ENCODE measurements at regions not wholly inside any gene's neighbourhood (a gene's known extent, or its start where the extent isn't known, plus 50 kb on each side); places are given as distances from the start of the nearest gene placed in this dataset.

DNA sequence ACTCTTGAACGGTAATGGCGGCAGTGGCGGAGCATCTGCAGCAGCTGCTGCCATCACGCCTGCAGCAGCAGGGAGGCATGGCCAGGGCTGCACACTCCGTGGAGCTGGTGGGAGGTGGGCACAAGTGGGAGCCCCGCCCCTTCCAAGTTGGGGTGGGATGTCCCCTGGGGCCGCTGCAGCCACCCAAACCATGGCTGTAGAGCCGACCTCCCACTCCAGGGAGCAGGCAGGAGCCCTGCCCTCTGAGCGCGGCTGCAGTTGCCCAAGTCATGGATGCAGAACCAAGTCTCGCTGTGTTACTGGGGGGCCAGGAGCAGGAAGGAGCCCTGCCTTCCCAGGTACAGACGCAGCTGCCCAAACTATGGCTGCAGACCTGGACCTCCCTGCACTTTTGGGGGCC, 215.3 kb upstream of the VLDLR start:
- no peak overlapping the region for H2AFZ ChIP-seq (ENCODE audit: low read depth, low read length)
- no peak for TF ChIP-seq EZH2phosphoT487 (IDR thresholded peaks at IDR 0.05; ENCODE audit: low read depth)
- TF ChIP-seq, protein P1, sequence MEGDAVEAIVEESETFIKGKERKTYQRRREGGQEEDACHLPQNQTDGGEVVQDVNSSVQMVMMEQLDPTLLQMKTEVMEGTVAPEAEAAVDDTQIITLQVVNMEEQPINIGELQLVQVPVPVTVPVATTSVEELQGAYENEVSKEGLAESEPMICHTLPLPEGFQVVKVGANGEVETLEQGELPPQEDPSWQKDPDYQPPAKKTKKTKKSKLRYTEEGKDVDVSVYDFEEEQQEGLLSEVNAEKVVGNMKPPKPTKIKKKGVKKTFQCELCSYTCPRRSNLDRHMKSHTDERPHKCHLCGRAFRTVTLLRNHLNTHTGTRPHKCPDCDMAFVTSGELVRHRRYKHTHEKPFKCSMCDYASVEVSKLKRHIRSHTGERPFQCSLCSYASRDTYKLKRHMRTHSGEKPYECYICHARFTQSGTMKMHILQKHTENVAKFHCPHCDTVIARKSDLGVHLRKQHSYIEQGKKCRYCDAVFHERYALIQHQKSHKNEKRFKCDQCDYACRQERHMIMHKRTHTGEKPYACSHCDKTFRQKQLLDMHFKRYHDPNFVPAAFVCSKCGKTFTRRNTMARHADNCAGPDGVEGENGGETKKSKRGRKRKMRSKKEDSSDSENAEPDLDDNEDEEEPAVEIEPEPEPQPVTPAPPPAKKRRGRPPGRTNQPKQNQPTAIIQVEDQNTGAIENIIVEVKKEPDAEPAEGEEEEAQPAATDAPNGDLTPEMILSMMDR (IDR thresholded peaks at IDR 0.05; ENCODE audit: low read depth, low read length), result no peak
- H3K79me2 ChIP-seq (ENCODE audit: low read length), result no peaks in the 10 kb centered on the region

DNA sequence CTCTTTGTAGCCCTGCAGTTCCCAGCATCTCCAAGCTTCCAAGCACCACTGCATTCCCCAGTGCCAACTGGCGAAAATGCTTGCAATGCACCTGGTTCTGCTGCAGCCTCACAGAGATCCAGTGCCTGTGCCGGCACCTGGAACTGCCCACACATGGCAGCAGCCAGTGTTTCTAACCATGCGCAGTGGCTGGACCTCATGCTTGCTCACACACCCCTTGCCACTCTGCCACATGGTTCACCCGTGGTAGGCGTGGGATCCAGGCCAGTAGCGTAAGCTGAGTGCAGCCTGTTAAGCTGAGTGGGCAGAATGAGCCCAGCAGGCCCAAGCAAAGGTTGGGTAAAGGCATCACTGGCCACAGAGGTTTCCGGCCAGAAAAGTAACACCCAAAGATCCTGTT, 214.1 kb upstream of the VLDLR start:
- H3K27ac ChIP-seq (ENCODE audit: low read length), result no peak overlapping the region
- no peaks in the 10 kb centered on the region for H3K4me1 ChIP-seq (ENCODE audit: low read length)
- TF ChIP-seq, protein P1 (IDR thresholded peaks at IDR 0.05; ENCODE audit: low read depth, low read length), result no peak
- no peak for TF ChIP-seq EZH2phosphoT487 (IDR thresholded peaks at IDR 0.05; ENCODE audit: low read depth)
- no peaks in the 10 kb centered on the region for H4K20me1 ChIP-seq (ENCODE audit: insufficient read depth, low read length)
- no peaks in the 10 kb centered on the region for H3K36me3 ChIP-seq (replicated peaks; ENCODE audit: low read depth, low read length)
- H2AFZ ChIP-seq (ENCODE audit: low read depth, low read length), result no peak overlapping the region
- H3K27me3 ChIP-seq (ENCODE audit: low read depth, low read length), result no peaks in the 10 kb centered on the region
- H3K4me2 ChIP-seq (ENCODE audit: low read length), result no peak overlapping the region
- no peak overlapping the region for H3K4me3 ChIP-seq (ENCODE audit: low read length)
- peaks cover 11% of the 10 kb centered on the region; the same call in 1 of the 2 replicates for H3K9me3 ChIP-seq (ENCODE audit: insufficient read depth, low read length)
- no peak overlapping the region for H3K9ac ChIP-seq (ENCODE audit: low read length)
- H3K79me2 ChIP-seq (ENCODE audit: low read length), result no peaks in the 10 kb centered on the region

More for the DNA sequence above, 215.3 kb upstream of the VLDLR start:
- H3K4me3 ChIP-seq (ENCODE audit: low read length), result no peak overlapping the region
- H3K4me2 ChIP-seq (ENCODE audit: low read length), result no peak overlapping the region
- no peaks in the 10 kb centered on the region for H3K4me1 ChIP-seq (ENCODE audit: low read length)
- no peak overlapping the region for H3K9ac ChIP-seq (ENCODE audit: low read length)
- H3K27ac ChIP-seq (ENCODE audit: low read length), result no peak overlapping the region
- peaks cover 11% of the 10 kb centered on the region; the same call in 1 of the 2 replicates for H3K9me3 ChIP-seq (ENCODE audit: insufficient read depth, low read length)
- no peaks in the 10 kb centered on the region for H3K36me3 ChIP-seq (replicated peaks; ENCODE audit: low read depth, low read length)
- H3K27me3 ChIP-seq (ENCODE audit: low read depth, low read length), result no peaks in the 10 kb centered on the region
- H4K20me1 ChIP-seq (ENCODE audit: insufficient read depth, low read length), result no peaks in the 10 kb centered on the region

DNA sequence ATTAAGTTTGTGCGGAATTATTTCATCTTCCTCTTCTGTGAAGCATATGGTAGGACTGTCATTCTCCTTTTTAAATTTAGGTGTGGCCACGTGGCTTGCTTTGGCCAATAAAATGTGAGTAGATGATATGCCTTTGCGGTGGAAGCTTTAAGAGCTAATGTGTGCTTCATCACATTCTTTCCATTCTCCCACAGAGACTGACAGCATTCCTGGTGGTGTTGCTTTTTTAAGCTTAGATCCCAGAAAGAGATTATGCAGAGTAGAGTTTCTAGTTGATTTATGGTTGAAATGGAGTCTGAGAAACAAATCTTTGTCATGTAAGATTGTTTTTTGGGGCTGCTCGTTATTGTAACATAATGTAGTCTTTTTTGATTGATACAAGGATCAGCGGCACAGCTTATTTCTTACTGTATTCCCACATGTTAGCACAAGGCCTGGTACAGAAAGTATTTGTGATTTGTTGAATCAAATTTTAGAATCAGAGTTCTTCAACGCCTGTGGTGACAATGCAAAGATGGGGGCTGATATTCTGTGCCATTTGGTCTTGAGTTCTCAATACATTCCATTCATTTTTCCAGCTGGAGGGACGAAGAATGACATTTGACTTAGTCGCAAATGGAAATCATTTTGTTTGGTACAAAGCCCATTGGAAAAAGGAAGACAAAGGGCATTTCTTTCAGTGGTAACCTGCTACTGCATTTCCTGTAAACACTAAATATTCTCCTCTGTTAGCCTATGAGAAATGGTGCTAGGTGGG, 209.9 kb upstream of the VLDLR start:
- Histone ChIP-seq H4K20me1 (ENCODE audit: insufficient read depth, low read length) (no peaks in the 10 kb centered on the region), H2AFZ (ENCODE audit: low read depth, low read length) (no peak overlapping the region), H3K27ac (ENCODE audit: low read length) (no peak overlapping the region), H3K9ac (ENCODE audit: low read length) (no peak overlapping the region), H3K27me3 (ENCODE audit: low read depth, low read length) (no peaks in the 10 kb centered on the region), H3K4me3 (ENCODE audit: low read length) (no peak overlapping the region), H3K9me3 (ENCODE audit: insufficient read depth, low read length) (no peaks in the 10 kb centered on the region), H3K4me2 (ENCODE audit: low read length) (no peak overlapping the region), H3K4me1 (ENCODE audit: low read length) (no peaks in the 10 kb centered on the region), H3K79me2 (ENCODE audit: low read length) (no peaks in the 10 kb centered on the region), H3K36me3 (replicated peaks; ENCODE audit: low read depth, low read length) (no peaks in the 10 kb centered on the region)
- TF ChIP-seq, protein P1 (IDR thresholded peaks at IDR 0.05; ENCODE audit: low read depth, low read length), result no peak
- no peak for TF ChIP-seq EZH2phosphoT487 (IDR thresholded peaks at IDR 0.05; ENCODE audit: low read depth)

DNA sequence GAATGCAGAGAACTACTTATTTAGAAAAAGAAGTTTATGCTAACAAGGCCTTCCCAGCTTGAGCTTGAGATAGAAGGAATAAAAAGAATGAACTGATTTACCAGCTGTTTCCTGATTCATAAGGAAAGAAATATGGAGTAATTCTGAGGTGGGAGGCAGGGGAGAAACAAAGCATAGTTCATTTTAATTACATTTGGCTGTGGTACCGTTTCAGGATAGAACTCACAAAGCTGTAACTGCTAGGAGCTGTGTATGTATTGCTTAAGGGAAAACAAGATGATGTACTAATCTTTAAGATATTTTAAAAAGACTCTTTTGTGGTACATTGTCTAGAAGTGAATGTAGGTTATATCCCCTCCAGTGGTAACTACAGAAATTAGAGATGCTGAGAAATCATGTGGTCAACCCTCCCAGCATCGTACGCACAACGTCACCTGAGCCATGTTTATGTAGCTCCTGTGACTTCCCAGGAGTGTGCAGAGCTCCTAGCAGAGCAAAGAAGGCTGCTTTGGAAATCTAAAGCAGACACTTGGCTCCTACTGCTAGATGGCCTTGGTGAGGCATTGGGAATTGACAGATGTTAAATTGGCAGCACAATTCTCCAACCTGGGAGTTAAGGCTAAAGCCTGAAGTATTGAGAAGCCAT, 208.3 kb upstream of the VLDLR start:
- TF ChIP-seq, protein P1 (IDR thresholded peaks at IDR 0.05; ENCODE audit: low read depth, low read length), result no peak
- TF ChIP-seq EZH2phosphoT487 (IDR thresholded peaks at IDR 0.05; ENCODE audit: low read depth), result no peak
- Histone ChIP-seq H3K4me1 (ENCODE audit: low read length) (no peaks in the 10 kb centered on the region), H3K9ac (ENCODE audit: low read length) (no peak overlapping the region), H3K27ac (ENCODE audit: low read length) (no peak overlapping the region), H2AFZ (ENCODE audit: low read depth, low read length) (no peak overlapping the region), H3K9me3 (ENCODE audit: insufficient read depth, low read length) (no peaks in the 10 kb centered on the region), H3K79me2 (ENCODE audit: low read length) (no peaks in the 10 kb centered on the region), H3K27me3 (ENCODE audit: low read depth, low read length) (no peaks in the 10 kb centered on the region), H3K4me2 (ENCODE audit: low read length) (no peak overlapping the region), H4K20me1 (ENCODE audit: insufficient read depth, low read length) (no peaks in the 10 kb centered on the region), H3K4me3 (ENCODE audit: low read length) (no peak overlapping the region), H3K36me3 (replicated peaks; ENCODE audit: low read depth, low read length) (no peaks in the 10 kb centered on the region)

Data from OCI-LY3 (cell line).